ENCODE measurements at regions not wholly inside any gene's neighbourhood (a gene's known extent, or its start where the extent isn't known, plus 50 kb on each side); places are given as distances from the start of the nearest gene placed in this dataset.
A peak's percentile ranks its signal among the peaks of the same experiment; 100 is the strongest.

DNA sequence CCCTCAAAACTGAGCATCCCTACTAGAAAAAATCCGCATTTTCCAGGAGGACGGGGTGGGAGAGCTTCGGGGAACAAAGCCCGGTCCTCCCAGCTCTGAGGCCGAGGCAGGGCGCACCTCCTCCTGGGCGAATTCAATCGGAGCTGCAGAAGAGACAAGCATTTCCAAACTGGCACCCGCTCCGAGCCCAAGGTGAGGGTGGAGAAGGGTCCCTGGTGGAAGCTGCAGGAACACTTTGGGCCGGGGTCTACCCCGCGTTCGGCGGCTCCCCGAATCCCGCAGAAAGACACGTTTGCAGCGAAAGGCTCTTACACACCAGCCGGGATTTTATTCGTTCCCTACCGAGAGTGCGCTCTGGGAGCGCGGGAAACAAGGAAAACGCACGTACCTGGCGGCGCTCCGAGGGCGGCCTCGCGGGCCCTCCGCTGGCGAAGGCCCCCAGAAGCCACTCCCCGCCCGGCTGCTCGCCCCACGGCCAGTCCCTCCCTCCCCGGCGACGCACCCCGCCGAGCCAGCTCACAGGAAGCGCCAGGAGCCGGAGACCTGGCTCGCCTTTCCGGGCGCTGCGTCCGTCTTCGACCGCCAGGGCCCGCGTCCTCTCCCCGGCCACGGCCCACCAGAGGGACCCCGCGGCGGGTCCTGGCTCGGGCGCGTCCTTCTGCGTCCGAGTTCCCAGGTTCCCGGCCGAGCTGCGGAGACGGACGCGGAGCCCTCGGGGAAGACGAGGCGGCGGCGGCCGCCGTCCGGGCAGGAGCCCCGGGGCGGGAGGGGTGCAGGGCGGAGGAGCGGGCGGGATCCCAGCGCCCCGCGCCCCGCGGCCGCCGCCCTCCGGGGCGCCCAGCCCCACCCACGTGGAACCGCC lies 49.8 kb upstream of the BAHCC1 start:
- Mint-ChIP-seq H3K4me1 (peaks cover 5% of the 10 kb centered on the region), H3K9me3 (ENCODE audit: low read depth) (no peaks in the 10 kb centered on the region), H3K36me3 (peaks cover 2% of the 10 kb centered on the region), H3K27me3 (peaks cover 63% of the 10 kb centered on the region), H3K4me3 (peak overlapping the region; percentile 52), H3K27ac (no peak overlapping the region)
- DNase-seq, result peak; percentile 73
- peak; percentile 57 for ATAC-seq
- CTCF ChIA-PET, result no interaction called here
